ENCODE measurements at regions not wholly inside any gene's neighbourhood (a gene's known extent, or its start where the extent isn't known, plus 50 kb on each side); places are given as distances from the start of the nearest gene placed in this dataset.

GRCh38 chr5:86482008-86482407 is 135.7 kb upstream of the COX7C start:
- TF ChIP-seq NRF1 (conservative IDR thresholded peaks at IDR 0.05; ENCODE audit: low read depth, low read length) (no peak), CTCF (IDR thresholded peaks at IDR 0.05 in 2 of 3, conservative IDR thresholded peaks at IDR 0.05 in 1 of 3; ENCODE audit: control insufficient read depth in 2 of 3, extremely low read depth in 1 of 3, insufficient read depth in 1 of 3, low read depth in 3 of 3, low read length in 3 of 3) (no peak), SMC3 (IDR thresholded peaks at IDR 0.05; ENCODE audit: borderline replicate concordance, low read length) (no peak)
